COLO668 (cell line): ENCODE measurements at regions not wholly inside any gene's neighbourhood (a gene's known extent, or its start where the extent isn't known, plus 50 kb on each side); places are given as distances from the start of the nearest gene placed in this dataset.
"Not testable (repeated sequence)": the region's sequence is repeated elsewhere in the genome, so short reads cannot be mapped to it uniquely, and the experiment has no call there.

Experiments used
- DNase-seq: peaks from one replicate; lab custom pipeline; 2025; ENCODE audit not compliant: unreplicated experiment; lab: John Stamatoyannopoulos, UW

GRCh38 chrX:34716302-34716701 is 59.2 kb upstream of the TMEM47 start:
- DNase-seq = no peak

GRCh38 chrX:34734383-34734782 is 77.3 kb upstream of the TMEM47 start:
- DNase-seq = no peak

- DNase-seq = no peak
These were observed 87.4 kb upstream of the TMEM47 start for GRCh38 chrX:34744521-34744920.

DNA sequence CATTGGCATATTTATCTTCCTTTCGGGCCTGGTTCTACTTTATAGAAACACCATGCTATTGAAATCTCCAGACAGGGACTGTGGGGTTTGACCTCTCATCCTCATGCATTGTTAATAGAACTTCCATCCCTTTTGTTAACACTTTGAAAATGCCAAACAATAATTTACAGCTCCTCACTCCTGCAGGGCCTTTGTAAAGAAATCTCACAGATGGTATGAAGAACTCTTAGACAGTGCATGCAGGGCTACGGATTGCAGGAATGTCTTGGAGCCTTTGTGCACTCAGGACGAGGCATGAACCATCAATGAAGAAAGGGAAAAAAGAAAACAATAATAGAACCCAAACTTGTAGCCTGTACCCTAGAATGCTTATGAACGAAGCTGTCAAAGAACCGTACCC is 92.8 kb upstream of the TMEM47 start:
- DNase-seq = no peak

DNA sequence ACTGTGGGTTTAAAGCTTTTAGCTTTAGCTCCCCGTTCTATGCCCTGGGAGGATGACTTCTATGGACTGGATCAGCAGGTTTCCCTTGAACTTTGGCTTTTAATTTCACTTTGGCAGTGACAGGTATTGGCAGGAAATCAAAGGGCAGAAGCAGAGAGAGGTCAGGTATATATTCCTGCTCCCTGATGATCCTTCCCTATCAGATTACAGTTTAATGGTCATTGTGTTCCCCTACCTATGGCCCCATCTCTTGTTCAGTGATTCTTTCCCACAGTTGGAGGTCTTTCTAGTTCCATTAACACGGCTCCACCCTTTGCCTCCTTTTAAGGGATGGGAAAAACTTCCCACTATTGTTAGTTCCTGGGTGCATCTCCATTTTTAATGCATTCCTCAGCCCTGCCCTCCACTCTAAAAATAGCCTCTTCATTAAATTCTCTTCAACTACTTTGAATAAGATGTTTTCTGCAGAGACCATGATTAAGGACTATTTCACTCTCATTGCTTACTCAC is 107.8 kb upstream of the TMEM47 start:
- DNase-seq = no peak

DNA sequence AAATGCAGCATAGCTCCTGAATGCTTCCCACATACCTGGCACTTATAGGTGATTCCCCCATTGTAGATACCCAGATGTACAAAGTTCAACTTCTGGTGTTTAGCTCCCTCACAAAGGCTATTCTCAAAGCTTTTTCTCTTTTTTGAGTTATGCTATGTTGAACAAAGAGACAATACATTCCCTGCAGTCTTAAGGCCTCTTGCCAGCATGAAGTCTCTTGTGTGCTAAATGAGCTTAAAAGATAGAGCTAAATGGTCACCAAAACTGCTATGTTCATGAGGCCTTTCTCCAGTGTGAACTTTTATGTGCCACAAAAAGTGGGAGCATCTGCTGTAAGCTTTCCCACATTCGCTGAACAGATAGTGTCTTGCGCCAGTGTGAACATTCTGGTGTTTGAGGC is 111.2 kb upstream of the TMEM47 start:
- DNase-seq = no peak

DNA sequence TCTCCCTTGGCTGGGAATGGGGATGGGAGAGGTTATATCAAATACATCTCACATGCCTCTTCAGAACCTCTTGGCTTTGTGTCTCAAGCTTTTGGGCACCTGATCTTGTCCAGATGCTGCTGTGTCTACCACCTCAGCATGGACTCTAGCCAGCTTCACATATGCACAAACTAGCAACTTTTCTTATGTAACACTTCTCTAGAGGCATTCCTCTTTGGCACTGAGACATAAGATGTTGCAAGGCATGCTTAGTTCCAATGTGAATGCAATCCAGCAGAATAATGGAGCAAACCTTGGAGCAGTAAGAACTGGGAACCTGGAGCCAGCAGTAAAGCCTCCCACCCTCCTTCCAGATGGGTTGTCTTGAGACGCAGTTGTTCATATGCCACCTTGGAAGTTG is 113.4 kb upstream of the TMEM47 start:
- DNase-seq = no peak

- no peak for DNase-seq
These were observed 121.8 kb upstream of the TMEM47 start for GRCh38 chrX:34778916-34779315.

DNA sequence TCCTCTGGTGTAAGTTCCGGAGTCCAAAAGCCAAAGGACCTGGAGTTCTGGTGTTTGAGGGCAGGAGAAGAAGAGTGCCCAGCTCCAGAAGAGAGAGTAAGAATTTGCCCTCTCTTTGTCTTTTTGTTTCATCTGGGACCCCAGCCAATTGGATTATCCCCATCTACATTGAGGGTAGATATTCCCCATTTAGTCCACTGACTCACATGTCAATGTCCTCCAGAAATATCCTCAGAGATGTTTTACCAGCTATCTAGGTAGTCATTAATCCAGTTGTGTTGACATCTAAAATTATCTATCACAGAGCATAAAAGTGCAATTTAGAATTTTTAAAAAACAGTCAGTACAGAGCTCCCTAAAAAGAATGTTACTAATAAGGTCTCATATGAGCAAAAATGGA is 132.9 kb upstream of the TMEM47 start:
- no peak for DNase-seq

- DNase-seq = no peak
These were observed 136.6 kb upstream of the FAM47B start for GRCh38 chrX:34805951-34806350.

GRCh38 chrX:34809096-34809495 is 133.5 kb upstream of the FAM47B start:
- no peak for DNase-seq

DNA sequence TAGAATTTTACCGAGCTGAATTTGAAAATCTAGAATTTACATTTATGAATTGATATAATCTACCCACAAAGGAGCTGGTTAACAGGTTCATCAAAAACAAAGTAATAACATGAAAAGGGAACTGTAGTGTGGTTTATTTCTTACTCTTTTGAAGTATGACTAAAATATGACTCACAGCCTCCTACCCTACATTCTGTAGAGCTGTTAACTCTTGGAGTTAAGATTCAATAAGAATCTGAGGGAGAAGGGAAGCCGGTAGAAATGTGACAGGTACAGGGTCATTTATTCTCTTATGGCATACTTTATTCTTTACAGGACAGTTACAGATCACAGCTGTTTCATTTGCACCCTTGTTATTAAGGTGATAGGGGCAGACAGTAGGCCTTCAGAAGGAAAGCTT is 132.2 kb upstream of the FAM47B start:
- no peak for DNase-seq

- DNase-seq = no peak
These were observed 131.7 kb upstream of the FAM47B start for GRCh38 chrX:34810916-34811315.

- DNase-seq = no peak
These were observed 129.0 kb upstream of the FAM47B start for GRCh38 chrX:34813618-34814017.

GRCh38 chrX:34826964-34827363 is 115.6 kb upstream of the FAM47B start:
- DNase-seq = no peak

DNA sequence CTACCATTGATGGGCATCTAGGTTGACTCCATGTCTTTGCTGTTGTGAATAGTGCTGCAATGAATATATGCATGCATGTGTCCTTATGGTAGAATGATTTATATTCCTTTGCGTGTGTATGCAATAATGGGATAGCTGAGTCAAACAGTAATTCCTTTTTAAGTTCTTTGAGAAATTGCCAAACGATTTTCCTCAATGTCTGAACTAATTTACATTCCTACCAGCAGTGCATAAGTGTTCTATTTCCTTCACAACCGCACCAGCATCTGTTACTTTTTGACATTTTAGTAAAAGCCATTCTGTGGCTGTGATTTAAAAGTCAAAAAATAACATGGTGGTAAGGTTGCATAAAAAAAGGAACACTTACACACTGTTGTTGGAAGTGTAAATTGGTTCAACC is 103.1 kb upstream of the FAM47B start:
- DNase-seq = no peak

- DNase-seq = not testable (repeated sequence)
These were observed 101.4 kb upstream of the FAM47B start for GRCh38 chrX:34841205-34841604.

DNA sequence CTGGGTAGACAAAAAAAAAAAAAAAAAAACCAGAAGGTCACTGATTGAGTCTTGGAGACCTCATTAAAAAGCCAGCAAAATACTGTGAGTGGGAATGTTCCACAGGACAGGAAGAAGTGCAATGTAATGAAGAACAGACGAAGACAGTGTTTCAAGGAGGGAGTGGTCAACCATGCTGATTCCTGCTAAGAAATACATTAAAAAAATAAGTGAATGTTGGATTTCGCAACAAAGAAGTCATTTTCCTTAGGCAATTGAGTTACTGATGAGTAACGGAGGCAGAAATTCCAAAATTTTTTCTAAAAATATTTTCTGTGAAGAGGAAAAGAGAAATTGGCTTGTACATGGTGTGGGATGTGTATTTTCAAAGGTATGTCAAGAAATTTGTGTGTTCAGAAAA is 94.3 kb upstream of the FAM47B start:
- DNase-seq = no peak

DNA sequence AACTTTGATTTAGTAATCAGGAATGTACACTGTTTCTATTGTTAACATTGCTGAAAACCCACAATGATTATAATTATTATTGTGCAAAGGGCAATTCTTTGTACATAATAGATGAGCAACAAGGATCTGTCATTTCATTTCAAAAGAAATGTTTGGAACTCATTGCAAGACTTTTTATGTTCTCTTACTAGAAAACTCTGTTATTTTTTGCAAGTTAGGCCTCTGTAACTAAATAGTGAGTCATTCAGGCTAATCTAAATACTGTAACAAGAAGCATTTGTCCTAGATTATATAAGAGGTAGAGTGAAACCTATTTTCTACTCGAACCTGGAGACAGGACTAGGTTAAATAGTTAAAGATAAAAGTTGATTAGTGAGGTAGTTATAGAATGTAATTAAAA is 93.2 kb upstream of the FAM47B start:
- DNase-seq = no peak

- peak; percentile 2 for DNase-seq
These were observed 83.4 kb upstream of the FAM47B start for GRCh38 chrX:34859191-34859590.

DNA sequence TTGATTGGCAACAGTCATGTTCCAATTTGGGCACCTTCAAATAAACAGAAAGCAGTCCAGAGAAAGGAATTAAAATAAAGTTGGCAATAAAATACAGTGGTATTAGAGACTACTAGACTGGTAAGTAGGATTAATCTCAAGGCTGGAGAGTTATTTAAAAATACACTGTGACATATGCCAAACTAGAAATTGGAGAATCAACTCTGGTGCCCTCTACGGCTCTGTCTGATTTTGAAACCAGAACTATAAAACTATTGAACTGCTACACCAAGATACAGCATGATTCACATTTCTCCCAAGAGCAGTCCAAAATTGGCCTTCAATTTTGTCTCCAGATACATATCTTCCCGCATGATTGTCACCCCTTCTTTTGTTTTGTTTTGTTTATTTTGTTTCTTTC is 78.7 kb upstream of the FAM47B start:
- no peak for DNase-seq

DNA sequence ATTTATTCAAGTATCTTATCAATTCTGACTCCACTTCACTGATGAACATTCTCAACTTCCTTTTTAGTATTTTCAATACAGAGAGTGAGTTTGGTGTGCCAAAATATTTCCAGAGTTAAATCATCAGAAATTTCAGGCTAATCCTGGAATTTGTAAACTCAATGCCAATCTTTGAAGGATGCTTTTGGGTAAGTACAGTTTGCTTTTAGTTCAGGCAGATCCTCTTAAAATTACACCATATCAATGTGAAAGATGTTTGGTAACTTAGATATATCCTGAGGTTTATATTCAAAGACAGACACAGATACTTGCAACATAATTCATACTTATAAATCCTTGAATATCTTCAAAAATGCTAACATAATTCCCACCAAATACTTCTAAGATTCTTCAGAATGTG is 76.0 kb upstream of the FAM47B start:
- no peak for DNase-seq

DNA sequence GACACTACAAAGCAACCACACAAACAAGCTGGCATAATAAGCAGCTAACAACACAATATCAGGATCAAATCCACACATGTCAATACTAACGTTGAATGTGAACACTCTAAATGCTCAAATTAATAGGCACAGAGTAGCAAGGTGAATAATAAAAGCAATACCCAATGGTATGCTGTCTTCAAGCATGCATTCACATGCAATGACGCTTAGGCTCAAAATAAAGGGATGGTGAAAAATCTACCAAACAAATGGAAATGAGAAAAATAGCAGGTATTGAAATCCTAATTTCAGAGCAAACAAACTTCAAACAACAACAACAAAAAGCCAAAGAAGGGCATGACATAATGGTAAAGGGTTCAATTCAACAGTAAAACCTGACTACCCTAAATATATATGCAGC is 74.0 kb upstream of the FAM47B start:
- no peak for DNase-seq
